Upper lobe of right lung (tissue), 1 donor: ENCODE measurements at regions not wholly inside any gene's neighbourhood (a gene's known extent, or its start where the extent isn't known, plus 50 kb on each side); places are given as distances from the start of the nearest gene placed in this dataset.
"Not testable (repeated sequence)": the region's sequence is repeated elsewhere in the genome, so short reads cannot be mapped to it uniquely, and the experiment has no call there.

Experiments used
- ATAC-seq: fragments of 200-7000 bp; cut with Tn5 transposase; one replicate; pipeline ENCODE4 v1.9.1; 2020; ENCODE audit warnings: mild to moderate bottlenecking, moderate library complexity
- DNase-seq: peaks from one replicate; pipeline ENCODE4 v3.0.0-alpha.2; 2020
- H3K27ac ChIP-seq: fragments of 200-600 bp; one replicate; pipeline ENCODE4 v1.8.0; 2022
- H3K27me3 ChIP-seq: fragments of 200-600 bp; one replicate; pipeline ENCODE4 v1.8.0; 2022; ENCODE audit warnings: mild to moderate bottlenecking
- H3K36me3 ChIP-seq: fragments of 200-600 bp; one replicate; pipeline ENCODE4 v1.8.0; 2022
- H3K4me1 ChIP-seq: fragments of 200-600 bp; one replicate; pipeline ENCODE4 v1.8.0; 2022
- H3K4me3 ChIP-seq: fragments of 200-600 bp; one replicate; pipeline ENCODE4 v1.8.0; 2022; ENCODE audit warnings: mild to moderate bottlenecking
- H3K9me3 ChIP-seq: fragments of 200-600 bp; one replicate; pipeline ENCODE4 v1.8.0; 2022
- CTCF ChIP-seq: fragments of 200-600 bp; IDR thresholded peaks from one replicate; pipeline ENCODE4 v1.8.0; 2022; ENCODE audit warnings: antibody characterized with exemption
- intact Hi-C: fragments of 100-400 bp; cut with DNase I; formaldehyde crosslinking; loops from one replicate; pipeline ENCODE4 v1.11.0; 2022
- donor health status: DM: no; HTN: yes; CAD: no; lungs with severe emphysema.

- DNase-seq: no peak
- no peaks in the 10 kb centered on the region for H3K27me3 ChIP-seq
- no peak overlapping the region for H3K27ac ChIP-seq
- no peaks in the 10 kb centered on the region for H3K9me3 ChIP-seq
- intact Hi-C loops: no loop called here
- no peak for ATAC-seq
- no peak overlapping the region for H3K4me3 ChIP-seq
- no peak for TF ChIP-seq CTCF
- H3K4me1 ChIP-seq: no peaks in the 10 kb centered on the region
- H3K36me3 ChIP-seq: no peaks in the 10 kb centered on the region
These were observed 91.6 kb upstream of the IMMP2L start for GRCh38 chr7:111653846-111654245.

- ATAC-seq (no peak), DNase-seq (no peak)
- H3K27ac ChIP-seq: no peak overlapping the region
- no peaks in the 10 kb centered on the region for H3K27me3 ChIP-seq
- H3K36me3 ChIP-seq: no peaks in the 10 kb centered on the region
- TF ChIP-seq CTCF: no peak
- H3K4me3 ChIP-seq: no peak overlapping the region
- no peaks in the 10 kb centered on the region for H3K4me1 ChIP-seq
- intact Hi-C loops: no loop called here
- no peaks in the 10 kb centered on the region for H3K9me3 ChIP-seq
These were observed 88.2 kb upstream of the IMMP2L start for GRCh38 chr7:111650456-111650999.

- intact Hi-C loops: no loop called here
- ATAC-seq: no peak
- no peaks in the 10 kb centered on the region for H3K36me3 ChIP-seq
- no peaks in the 10 kb centered on the region for H3K9me3 ChIP-seq
- H3K4me1 ChIP-seq: no peaks in the 10 kb centered on the region
- no peak overlapping the region for H3K4me3 ChIP-seq
- no peak for TF ChIP-seq CTCF
- no peak overlapping the region for H3K27ac ChIP-seq
- H3K27me3 ChIP-seq: no peaks in the 10 kb centered on the region
- DNase-seq: no peak
These were observed 85.6 kb upstream of the IMMP2L start for GRCh38 chr7:111647881-111648280.

- DNase-seq, intact Hi-C loops, H3K27me3 ChIP-seq, H3K9me3 ChIP-seq, H3K4me3 ChIP-seq, H3K36me3 ChIP-seq, H3K27ac ChIP-seq, H3K4me1 ChIP-seq, ATAC-seq: not testable (repeated sequence)
These were observed 82.3 kb upstream of the IMMP2L start for GRCh38 chr7:111644595-111644994.

- DNase-seq (no peak), ATAC-seq (no peak)
- Histone ChIP-seq H3K9me3 (no peaks in the 10 kb centered on the region), H3K27me3 (no peaks in the 10 kb centered on the region), H3K4me3 (no peak overlapping the region), H3K27ac (no peak overlapping the region), H3K4me1 (no peaks in the 10 kb centered on the region), H3K36me3 (no peaks in the 10 kb centered on the region)
- TF ChIP-seq CTCF: no peak
- intact Hi-C loops: no loop called here
These were observed 80.1 kb upstream of the IMMP2L start for GRCh38 chr7:111642373-111642772.

- ATAC-seq (no peak), DNase-seq (no peak)
- Histone ChIP-seq H3K36me3 (no peaks in the 10 kb centered on the region), H3K27me3 (no peaks in the 10 kb centered on the region), H3K27ac (no peak overlapping the region), H3K9me3 (no peaks in the 10 kb centered on the region), H3K4me1 (no peaks in the 10 kb centered on the region), H3K4me3 (no peak overlapping the region)
- intact Hi-C loops: no loop called here
- no peak for TF ChIP-seq CTCF
These were observed 78.1 kb upstream of the IMMP2L start for GRCh38 chr7:111640416-111640815.
